Ishikawa (cell line): ENCODE measurements at regions not wholly inside any gene's neighbourhood (a gene's known extent, or its start where the extent isn't known, plus 50 kb on each side); places are given as distances from the start of the nearest gene placed in this dataset.

ENCODE experiments used
- CEBPB ChIP-seq: IDR thresholded peaks from 2 replicates; pipeline ENCODE4 v1.6.1; 2012
- CREB1 ChIP-seq: IDR thresholded peaks from 2 replicates; pipeline ENCODE4 v1.6.1; 2012; ENCODE audit warnings: low read depth
- EGR1 ChIP-seq: IDR thresholded peaks from 2 replicates; pipeline ENCODE4 v1.6.1; 2012
- EP300 ChIP-seq: IDR thresholded peaks from 2 replicates; pipeline ENCODE4 v1.6.1; 2012; ENCODE audit warnings: borderline replicate concordance
- FOXM1 ChIP-seq: IDR thresholded peaks from 2 replicates; pipeline ENCODE4 v1.6.1; 2012; ENCODE audit warnings: low read depth, borderline replicate concordance
- NFIC ChIP-seq: IDR thresholded peaks from 2 replicates; pipeline ENCODE4 v1.6.1; 2012
- RAD21 ChIP-seq: IDR thresholded peaks from 2 replicates; pipeline ENCODE4 v1.6.1; 2012; ENCODE audit warnings: low read depth
- TAF1 ChIP-seq: IDR thresholded peaks from 2 replicates; pipeline ENCODE4 v1.6.1; 2012; ENCODE audit warnings: low read depth, mild to moderate bottlenecking
- TEAD4 ChIP-seq: IDR thresholded peaks from 2 replicates; pipeline ENCODE4 v1.6.1; 2012
- YY1 ChIP-seq: IDR thresholded peaks from 2 replicates; pipeline ENCODE4 v1.6.1; 2012; ENCODE audit warnings: low read depth
- ZBTB7A ChIP-seq: IDR thresholded peaks from 2 replicates; pipeline ENCODE4 v1.6.1; 2012; ENCODE audit warnings: low read depth
- TF ChIP-seq, protein P1 (sequence below): IDR thresholded peaks from 2 replicates; pipeline ENCODE4 v1.6.1; 2012; ENCODE audit warnings: low read depth, mild to moderate bottlenecking
- TF ChIP-seq, protein P2 (sequence below): IDR thresholded peaks from 2 replicates; pipeline ENCODE4 v1.6.1; 2012
- TF ChIP-seq, protein P3 (sequence below): IDR thresholded peaks from 2 replicates; pipeline ENCODE4 v1.6.1; 2012

DNA sequence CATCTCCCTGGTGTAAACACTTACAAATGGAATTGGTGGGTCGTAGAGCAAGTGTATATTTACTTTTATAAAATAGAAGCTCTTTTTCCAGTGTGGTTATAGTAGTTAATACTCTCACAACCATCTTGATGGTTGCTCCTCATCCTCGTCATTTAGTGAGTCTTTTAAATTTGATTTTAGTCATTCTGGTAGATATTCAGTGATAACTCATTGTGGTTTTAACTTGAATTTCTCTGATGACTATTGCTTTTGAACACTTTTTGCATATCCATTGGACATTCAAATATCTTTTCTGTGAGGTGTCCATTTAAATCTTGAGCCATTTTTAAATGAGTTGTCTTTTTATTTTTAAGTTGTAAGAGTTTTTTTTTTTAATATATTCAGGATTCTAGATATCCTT, 189.2 kb upstream of the PHACTR1 start:
- TF ChIP-seq YY1 (no peak), CREB1 (no peak), EGR1 (no peak), CEBPB (no peak), RAD21 (no peak), FOXM1 (no peak), EP300 (no peak), TAF1 (no peak), ZBTB7A (no peak), TEAD4 (no peak), NFIC (no peak)
- TF ChIP-seq, protein P1, sequence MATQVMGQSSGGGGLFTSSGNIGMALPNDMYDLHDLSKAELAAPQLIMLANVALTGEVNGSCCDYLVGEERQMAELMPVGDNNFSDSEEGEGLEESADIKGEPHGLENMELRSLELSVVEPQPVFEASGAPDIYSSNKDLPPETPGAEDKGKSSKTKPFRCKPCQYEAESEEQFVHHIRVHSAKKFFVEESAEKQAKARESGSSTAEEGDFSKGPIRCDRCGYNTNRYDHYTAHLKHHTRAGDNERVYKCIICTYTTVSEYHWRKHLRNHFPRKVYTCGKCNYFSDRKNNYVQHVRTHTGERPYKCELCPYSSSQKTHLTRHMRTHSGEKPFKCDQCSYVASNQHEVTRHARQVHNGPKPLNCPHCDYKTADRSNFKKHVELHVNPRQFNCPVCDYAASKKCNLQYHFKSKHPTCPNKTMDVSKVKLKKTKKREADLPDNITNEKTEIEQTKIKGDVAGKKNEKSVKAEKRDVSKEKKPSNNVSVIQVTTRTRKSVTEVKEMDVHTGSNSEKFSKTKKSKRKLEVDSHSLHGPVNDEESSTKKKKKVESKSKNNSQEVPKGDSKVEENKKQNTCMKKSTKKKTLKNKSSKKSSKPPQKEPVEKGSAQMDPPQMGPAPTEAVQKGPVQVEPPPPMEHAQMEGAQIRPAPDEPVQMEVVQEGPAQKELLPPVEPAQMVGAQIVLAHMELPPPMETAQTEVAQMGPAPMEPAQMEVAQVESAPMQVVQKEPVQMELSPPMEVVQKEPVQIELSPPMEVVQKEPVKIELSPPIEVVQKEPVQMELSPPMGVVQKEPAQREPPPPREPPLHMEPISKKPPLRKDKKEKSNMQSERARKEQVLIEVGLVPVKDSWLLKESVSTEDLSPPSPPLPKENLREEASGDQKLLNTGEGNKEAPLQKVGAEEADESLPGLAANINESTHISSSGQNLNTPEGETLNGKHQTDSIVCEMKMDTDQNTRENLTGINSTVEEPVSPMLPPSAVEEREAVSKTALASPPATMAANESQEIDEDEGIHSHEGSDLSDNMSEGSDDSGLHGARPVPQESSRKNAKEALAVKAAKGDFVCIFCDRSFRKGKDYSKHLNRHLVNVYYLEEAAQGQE, result no peak
- TF ChIP-seq, protein P2, sequence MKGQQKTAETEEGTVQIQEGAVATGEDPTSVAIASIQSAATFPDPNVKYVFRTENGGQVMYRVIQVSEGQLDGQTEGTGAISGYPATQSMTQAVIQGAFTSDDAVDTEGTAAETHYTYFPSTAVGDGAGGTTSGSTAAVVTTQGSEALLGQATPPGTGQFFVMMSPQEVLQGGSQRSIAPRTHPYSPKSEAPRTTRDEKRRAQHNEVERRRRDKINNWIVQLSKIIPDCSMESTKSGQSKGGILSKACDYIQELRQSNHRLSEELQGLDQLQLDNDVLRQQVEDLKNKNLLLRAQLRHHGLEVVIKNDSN, result no peak
- TF ChIP-seq, protein P3, sequence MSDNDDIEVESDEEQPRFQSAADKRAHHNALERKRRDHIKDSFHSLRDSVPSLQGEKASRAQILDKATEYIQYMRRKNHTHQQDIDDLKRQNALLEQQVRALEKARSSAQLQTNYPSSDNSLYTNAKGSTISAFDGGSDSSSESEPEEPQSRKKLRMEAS, result no peak
